Mucosa of stomach (tissue), 1 donor: ENCODE measurements at regions not wholly inside any gene's neighbourhood (a gene's known extent, or its start where the extent isn't known, plus 50 kb on each side); places are given as distances from the start of the nearest gene placed in this dataset.
A peak's percentile ranks its signal among the peaks of the same experiment; 100 is the strongest.
"Not testable (repeated sequence)": the region's sequence is repeated elsewhere in the genome, so short reads cannot be mapped to it uniquely, and the experiment has no call there.

Source experiments
- H3K27me3 ChIP-seq: one replicate; pipeline ENCODE4 v1.7.0; 2013; ENCODE audit warnings: mild to moderate bottlenecking, low read length; ENCODE audit not compliant: control insufficient read depth, insufficient read depth
- H3K36me3 ChIP-seq: one replicate; pipeline ENCODE4 v1.7.0; 2013; ENCODE audit warnings: low read length; ENCODE audit not compliant: control insufficient read depth, insufficient read depth
- H3K4me1 ChIP-seq: one replicate; pipeline ENCODE4 v1.7.0; 2013; ENCODE audit warnings: mild to moderate bottlenecking, low read length; ENCODE audit not compliant: control insufficient read depth, insufficient read depth
- H3K4me3 ChIP-seq: one replicate; pipeline ENCODE4 v1.7.0; 2013; ENCODE audit warnings: low read length
- H3K9ac ChIP-seq: one replicate; pipeline ENCODE4 v1.7.0; 2013; ENCODE audit warnings: mild to moderate bottlenecking, low read length, moderate library complexity
- H3K9me3 ChIP-seq: one replicate; pipeline ENCODE4 v1.7.0; 2013; ENCODE audit warnings: mild to moderate bottlenecking, low read length, moderate library complexity; ENCODE audit not compliant: control insufficient read depth
- donor health status: Pancreatic carcinoma.

DNA sequence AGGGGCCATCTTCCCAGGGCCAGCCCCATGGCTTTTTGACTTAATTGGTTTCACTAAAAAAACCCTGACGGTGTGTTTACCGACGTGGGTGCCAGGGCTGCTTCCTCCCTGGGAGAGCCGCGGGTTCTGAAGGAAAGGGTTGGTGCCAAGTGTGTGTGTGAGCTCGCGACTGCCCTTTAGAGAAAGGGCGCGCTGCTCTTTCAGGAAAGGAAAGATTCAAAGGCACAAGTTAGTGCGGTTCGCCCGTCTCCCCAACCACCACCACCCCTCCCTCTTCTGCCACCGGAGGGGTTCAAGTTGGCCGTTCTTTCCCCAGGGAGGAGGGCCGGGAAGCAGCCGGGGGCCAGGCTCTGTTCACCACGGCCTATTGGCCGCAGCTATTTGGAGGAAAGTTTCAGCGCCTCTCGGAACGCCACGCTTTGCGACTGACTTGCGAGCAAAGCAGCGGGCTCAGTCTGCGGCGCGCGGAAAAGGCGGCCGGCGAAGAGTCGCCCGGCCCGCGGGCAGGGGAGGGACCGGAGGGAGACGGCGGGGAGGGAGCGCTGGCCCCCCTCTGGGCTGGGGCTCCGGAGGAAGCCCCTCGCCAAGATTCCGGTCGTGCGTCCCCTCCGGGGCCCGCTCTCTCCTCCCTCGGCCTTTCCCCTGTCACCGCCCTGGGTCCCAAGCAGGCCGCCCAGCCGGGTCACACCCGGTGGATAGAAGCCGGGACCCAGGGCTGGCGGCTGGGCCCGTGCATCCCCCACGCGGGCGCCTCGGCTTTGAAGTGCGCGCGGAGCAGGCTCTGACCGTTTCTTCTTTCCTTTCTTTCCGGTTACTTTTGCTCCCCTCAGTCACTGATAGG is 165.9 kb upstream of the PPP1R3A start:
- peak overlapping the region; percentile 55 for H3K9ac ChIP-seq
- H3K36me3 ChIP-seq, result no peaks in the 10 kb centered on the region
- peak overlapping the region; percentile 58 for H3K4me3 ChIP-seq
- peaks cover 76% of the 10 kb centered on the region for H3K27me3 ChIP-seq
- H3K4me1 ChIP-seq, result peaks cover 24% of the 10 kb centered on the region
- H3K9me3 ChIP-seq, result no peaks in the 10 kb centered on the region

DNA sequence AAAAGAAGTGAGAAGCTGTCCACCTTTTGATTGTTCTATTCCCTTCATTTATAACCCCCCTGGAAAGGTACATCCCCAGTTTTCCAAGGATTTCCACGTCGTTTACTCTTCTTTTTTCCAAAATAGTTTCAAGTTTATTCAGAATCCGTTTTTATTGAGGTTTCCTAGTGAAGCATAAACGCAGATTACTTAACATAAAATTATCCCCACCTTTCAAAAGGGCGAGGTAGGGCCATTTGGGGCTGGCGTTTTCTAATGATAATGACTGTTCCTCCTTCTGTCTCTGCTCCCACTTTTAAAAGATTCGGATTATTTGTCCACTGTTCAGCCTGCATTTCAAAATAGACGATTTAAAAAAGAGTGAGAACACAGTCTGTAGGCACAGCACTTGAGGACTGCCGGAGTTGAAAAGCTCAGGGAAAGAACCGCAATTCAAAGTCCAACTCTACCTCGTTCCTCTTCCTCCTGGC is 165.2 kb upstream of the PPP1R3A start:
- Histone ChIP-seq H3K4me3 (no peak overlapping the region), H3K9me3 (no peaks in the 10 kb centered on the region), H3K27me3 (peaks cover 76% of the 10 kb centered on the region), H3K36me3 (no peaks in the 10 kb centered on the region), H3K9ac (no peak overlapping the region), H3K4me1 (peaks cover 24% of the 10 kb centered on the region)

DNA sequence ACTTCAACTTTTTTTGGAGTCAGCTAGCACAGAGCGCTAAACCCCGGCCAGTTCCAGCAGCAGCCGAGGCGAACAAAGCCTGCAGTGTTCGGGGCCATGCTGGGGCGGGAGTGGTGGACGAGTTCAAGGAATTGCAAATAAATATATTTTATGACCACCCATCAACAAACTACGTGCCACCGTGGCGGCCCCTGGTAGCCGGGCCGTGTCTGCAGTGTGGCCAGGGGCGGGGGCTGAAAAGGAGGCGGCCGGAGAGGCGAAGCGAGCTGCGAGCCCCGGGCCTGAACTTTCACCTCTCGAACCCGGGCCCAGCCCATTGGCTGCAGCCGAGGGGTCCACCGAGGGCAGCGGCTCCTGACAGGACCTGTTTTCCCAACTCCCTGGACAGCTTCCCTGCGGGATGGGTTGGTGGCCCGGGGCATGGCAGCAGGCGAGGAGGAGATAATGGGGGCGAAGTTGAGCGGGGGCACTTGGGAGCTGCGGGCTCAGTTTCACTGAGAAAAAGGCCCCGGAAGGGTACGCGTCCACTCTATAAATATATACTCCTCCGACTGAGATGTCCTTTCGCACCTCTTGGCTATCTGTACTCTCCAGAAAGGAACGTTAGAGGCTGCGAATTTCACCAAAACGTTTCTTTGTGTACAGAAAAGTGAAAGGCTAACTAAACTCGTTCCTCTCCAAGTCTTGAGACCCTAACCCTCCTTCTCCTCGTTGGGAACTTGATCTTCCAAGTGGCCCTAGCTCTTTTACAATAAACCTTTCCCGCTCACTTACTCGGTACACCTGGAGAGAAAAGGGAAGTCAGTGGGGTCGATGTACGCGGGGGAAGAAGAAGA is 164.6 kb upstream of the PPP1R3A start:
- Histone ChIP-seq H3K4me1 (peaks cover 24% of the 10 kb centered on the region), H3K4me3 (no peak overlapping the region), H3K9ac (no peak overlapping the region), H3K27me3 (peaks cover 74% of the 10 kb centered on the region), H3K9me3 (no peaks in the 10 kb centered on the region), H3K36me3 (no peaks in the 10 kb centered on the region)

- Histone ChIP-seq H3K36me3 (no peaks in the 10 kb centered on the region), H3K4me3 (no peak overlapping the region), H3K9me3 (no peaks in the 10 kb centered on the region), H3K27me3 (peaks cover 72% of the 10 kb centered on the region), H3K9ac (no peak overlapping the region), H3K4me1 (peaks cover 24% of the 10 kb centered on the region)
Observed at GRCh38 chr7:114082642-114083165, 163.9 kb upstream of the PPP1R3A start.

DNA sequence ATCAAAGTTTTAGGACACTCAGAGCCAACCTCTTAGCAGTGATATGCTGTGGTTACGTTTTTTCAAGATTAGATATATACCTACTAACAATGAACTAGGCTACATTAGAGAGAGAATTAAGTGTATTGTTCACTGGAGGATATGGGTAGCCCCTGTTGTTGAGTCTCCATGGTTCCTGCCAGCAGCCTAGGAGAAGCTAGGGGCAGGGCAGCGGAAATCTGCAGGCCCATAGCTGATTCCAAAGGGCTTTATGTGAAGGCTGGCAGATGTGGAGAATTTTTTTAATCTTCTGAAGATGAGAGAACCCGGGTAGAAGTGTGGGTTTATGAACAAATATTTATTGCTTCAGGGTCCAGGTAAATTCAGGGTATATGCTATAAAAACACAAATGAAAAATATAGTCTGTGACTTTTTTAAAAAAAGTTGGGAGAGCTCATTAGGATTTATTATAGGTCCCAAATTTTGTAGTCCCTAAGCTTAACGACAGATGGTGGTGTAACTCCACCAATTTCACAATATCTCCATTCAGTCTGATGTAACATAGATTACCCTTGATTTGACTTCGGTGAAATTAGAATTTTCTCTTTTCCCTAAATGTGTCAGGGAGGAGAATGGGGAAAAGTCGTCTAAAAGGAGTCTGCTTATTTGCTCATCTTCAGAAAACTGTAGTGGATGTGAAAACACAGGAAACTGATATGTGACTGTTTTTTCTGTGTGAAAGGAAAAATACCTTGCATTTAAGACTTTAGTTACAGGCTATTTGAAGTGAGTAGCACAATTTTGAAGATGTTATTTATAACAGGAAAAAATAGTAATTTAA is 163.0 kb upstream of the PPP1R3A start:
- no peak overlapping the region for H3K4me3 ChIP-seq
- H3K27me3 ChIP-seq, result peaks cover 65% of the 10 kb centered on the region
- no peak overlapping the region for H3K9ac ChIP-seq
- no peaks in the 10 kb centered on the region for H3K36me3 ChIP-seq
- no peaks in the 10 kb centered on the region for H3K9me3 ChIP-seq
- H3K4me1 ChIP-seq, result peaks cover 20% of the 10 kb centered on the region

DNA sequence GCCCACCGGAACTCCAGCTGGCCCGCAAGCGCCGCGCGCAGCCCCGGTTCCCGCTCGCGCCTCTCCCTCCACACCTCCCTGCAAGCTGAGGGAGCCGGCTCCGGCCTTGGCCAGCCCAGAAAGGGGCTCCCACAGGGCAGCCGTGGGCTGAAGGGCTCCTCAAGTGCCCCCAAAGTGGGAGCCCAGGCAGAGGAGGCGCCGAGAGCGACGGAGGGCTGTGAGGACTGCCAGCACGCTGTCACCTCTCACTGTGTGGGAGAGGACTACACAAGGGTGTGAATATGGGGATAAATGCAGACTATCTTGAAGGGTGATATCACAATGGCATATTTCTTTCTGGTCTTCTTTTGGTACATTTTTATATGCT is 158.3 kb upstream of the PPP1R3A start:
- not testable (repeated sequence) for H3K4me3 ChIP-seq, H3K4me1 ChIP-seq, H3K9me3 ChIP-seq, H3K9ac ChIP-seq, H3K36me3 ChIP-seq
- peaks cover 18% of the 10 kb centered on the region for H3K27me3 ChIP-seq

- not testable (repeated sequence) for H3K9me3 ChIP-seq, H3K36me3 ChIP-seq, H3K9ac ChIP-seq, H3K4me3 ChIP-seq, H3K4me1 ChIP-seq
- H3K27me3 ChIP-seq, result peaks cover 13% of the 10 kb centered on the region
Observed at GRCh38 chr7:114076392-114077157, 157.8 kb upstream of the PPP1R3A start.

- Histone ChIP-seq H3K9me3 (no peaks in the 10 kb centered on the region), H3K27me3 (peaks cover 4% of the 10 kb centered on the region), H3K4me1 (no peaks in the 10 kb centered on the region), H3K4me3 (no peak overlapping the region), H3K36me3 (no peaks in the 10 kb centered on the region), H3K9ac (no peak overlapping the region)
Observed at GRCh38 chr7:114073701-114074100, 154.9 kb upstream of the PPP1R3A start.

GRCh38 chr7:114070246-114070645 is 151.4 kb upstream of the PPP1R3A start:
- Histone ChIP-seq H3K4me3 (no peak overlapping the region), H3K36me3 (no peaks in the 10 kb centered on the region), H3K4me1 (no peaks in the 10 kb centered on the region), H3K27me3 (no peaks in the 10 kb centered on the region), H3K9me3 (no peaks in the 10 kb centered on the region), H3K9ac (no peak overlapping the region)

GRCh38 chr7:114062810-114063209 is 144.0 kb upstream of the PPP1R3A start:
- no peaks in the 10 kb centered on the region for H3K9me3 ChIP-seq
- no peak overlapping the region for H3K4me3 ChIP-seq
- H3K4me1 ChIP-seq, result no peaks in the 10 kb centered on the region
- H3K27me3 ChIP-seq, result no peaks in the 10 kb centered on the region
- H3K9ac ChIP-seq, result no peak overlapping the region
- H3K36me3 ChIP-seq, result no peaks in the 10 kb centered on the region

- Histone ChIP-seq H3K9ac (no peak overlapping the region), H3K36me3 (no peaks in the 10 kb centered on the region), H3K9me3 (no peaks in the 10 kb centered on the region), H3K27me3 (no peaks in the 10 kb centered on the region), H3K4me1 (no peaks in the 10 kb centered on the region), H3K4me3 (no peak overlapping the region)
Observed at GRCh38 chr7:114051871-114052331, 133.1 kb upstream of the PPP1R3A start.
